LNCaP clone FGC (cell line): ENCODE measurements at regions not wholly inside any gene's neighbourhood (a gene's known extent, or its start where the extent isn't known, plus 50 kb on each side); places are given as distances from the start of the nearest gene placed in this dataset.
A peak's percentile ranks its signal among the peaks of the same experiment; 100 is the strongest.

Experiments used
- DNase-seq: peaks from one replicate; pipeline ENCODE4 v3.0.0-alpha.2; 2011; ENCODE audit warnings: low read depth
- H3K4me3 ChIP-seq: 2 replicates; pipeline ENCODE4 v1.5.1; 2011; ENCODE audit warnings: mild to moderate bottlenecking, low read depth, low read length, control low read depth
- TF ChIP-seq, protein P1 (sequence below): IDR thresholded peaks from 2 replicates; pipeline ENCODE4 v1.5.1; 2012; ENCODE audit warnings: mild to moderate bottlenecking; ENCODE audit not compliant: control insufficient read depth, insufficient read depth; ENCODE audit errors: extremely low read depth

DNA sequence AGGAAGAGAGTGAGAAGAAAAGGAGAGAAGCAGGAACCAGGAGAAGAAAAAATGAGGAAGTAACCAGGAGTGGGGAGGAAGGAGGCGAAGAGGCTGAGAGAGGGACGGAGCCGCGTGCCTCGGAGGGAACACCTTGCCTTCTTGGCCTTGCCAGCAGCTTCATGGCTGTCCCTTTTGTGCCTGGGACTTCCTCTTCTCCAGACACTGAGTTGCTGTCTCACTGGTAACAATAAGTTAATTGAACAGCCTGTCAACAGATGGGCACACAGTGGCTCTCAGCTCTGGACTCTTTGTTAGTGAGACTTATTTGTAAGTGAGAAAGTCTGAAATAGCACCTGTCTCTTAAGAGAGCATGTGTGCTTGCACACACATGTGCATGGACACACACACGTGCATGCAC is 83.2 kb downstream of the GATA3 start:
- TF ChIP-seq, protein P1, sequence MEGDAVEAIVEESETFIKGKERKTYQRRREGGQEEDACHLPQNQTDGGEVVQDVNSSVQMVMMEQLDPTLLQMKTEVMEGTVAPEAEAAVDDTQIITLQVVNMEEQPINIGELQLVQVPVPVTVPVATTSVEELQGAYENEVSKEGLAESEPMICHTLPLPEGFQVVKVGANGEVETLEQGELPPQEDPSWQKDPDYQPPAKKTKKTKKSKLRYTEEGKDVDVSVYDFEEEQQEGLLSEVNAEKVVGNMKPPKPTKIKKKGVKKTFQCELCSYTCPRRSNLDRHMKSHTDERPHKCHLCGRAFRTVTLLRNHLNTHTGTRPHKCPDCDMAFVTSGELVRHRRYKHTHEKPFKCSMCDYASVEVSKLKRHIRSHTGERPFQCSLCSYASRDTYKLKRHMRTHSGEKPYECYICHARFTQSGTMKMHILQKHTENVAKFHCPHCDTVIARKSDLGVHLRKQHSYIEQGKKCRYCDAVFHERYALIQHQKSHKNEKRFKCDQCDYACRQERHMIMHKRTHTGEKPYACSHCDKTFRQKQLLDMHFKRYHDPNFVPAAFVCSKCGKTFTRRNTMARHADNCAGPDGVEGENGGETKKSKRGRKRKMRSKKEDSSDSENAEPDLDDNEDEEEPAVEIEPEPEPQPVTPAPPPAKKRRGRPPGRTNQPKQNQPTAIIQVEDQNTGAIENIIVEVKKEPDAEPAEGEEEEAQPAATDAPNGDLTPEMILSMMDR = no peak
- H3K4me3 ChIP-seq = no peak overlapping the region
- peak; percentile 10 for DNase-seq

DNA sequence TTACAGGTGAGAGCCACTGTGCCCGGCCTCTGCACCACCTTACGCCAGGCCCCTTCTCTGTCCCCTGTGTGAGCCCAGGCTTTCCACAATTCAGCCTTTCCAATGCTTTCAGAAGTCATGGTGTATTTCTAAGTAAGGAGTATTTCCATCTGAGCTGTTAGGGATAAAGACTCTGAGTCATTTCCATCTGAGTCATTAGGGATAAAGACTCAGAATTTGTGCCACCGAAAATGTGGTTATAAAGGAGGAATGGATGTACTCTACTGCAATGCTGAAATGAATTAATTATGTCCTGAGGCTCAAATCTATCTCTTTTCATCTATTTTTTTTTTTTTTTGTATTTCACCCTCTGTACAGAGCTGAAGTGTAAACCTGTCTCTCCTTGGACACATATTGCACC is 84.0 kb downstream of the GATA3 start:
- TF ChIP-seq, protein P1 = no peak
- no peak for DNase-seq
- no peak overlapping the region for H3K4me3 ChIP-seq

DNA sequence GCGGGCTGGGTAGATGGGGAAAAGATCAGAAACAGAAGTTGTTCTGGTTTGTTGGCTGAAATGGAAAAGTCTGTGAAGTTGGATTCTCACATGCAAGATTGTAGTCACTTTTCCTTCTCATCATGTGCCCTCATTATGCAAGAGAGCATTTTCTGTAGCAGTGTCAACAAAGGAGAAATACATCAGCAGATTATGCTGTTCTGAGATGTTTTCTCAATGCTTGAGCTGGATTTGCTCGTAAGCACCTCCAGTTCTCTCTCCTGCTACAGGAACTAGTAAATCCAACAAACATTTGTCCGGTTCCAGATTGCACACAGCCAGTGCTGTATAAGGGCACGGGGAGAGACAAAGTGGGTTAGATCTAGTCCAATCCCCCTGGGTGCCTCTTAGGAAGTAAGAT is 90.0 kb downstream of the GATA3 start:
- DNase-seq = peak; percentile 70
- TF ChIP-seq, protein P1 = no peak

DNA sequence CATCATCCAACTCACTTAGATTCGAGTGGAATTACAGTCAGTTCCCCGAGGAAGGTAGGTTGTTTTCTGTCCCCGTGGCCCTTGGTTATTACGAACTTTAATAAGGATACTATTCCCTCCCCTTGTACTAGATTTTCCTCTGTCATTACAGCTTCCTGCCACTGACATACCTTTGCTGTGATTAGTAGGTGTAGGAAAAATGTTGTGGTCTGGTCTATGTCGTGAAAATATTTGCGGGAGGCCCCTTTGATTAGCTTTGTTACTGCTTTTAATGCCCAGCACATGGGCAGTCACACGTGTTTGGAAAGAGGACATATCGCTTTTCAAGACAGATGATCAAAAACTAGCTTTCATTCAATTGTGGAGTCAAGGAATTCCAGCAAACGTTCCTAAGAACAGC is 92.2 kb downstream of the GATA3 start:
- no peak overlapping the region for H3K4me3 ChIP-seq
- DNase-seq = no peak
- TF ChIP-seq, protein P1 = no peak

More for the DNA sequence above, 90.0 kb downstream of the GATA3 start:
- H3K4me3 ChIP-seq = no peak overlapping the region

DNA sequence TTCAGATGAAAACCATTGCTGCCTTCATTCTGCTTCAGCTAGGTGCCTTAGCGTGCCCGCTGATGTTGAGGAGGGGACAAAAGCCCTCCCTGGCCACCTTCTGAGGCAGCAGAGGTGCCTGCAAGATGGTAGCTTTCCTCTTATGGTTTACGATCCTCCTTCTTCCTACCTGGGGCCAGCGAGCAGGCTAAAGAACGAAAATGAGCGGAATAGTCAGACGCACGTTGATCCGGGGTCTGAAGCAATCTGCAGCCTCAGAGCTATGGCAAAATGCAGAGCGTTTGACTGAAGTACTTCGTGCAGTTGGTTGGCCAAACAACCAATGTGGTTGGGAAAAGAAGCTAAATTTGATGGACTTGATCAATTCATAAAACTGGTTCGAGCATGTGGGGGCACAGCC is 95.5 kb downstream of the GATA3 start:
- H3K4me3 ChIP-seq = no peak overlapping the region
- DNase-seq = no peak
- TF ChIP-seq, protein P1 = no peak

DNA sequence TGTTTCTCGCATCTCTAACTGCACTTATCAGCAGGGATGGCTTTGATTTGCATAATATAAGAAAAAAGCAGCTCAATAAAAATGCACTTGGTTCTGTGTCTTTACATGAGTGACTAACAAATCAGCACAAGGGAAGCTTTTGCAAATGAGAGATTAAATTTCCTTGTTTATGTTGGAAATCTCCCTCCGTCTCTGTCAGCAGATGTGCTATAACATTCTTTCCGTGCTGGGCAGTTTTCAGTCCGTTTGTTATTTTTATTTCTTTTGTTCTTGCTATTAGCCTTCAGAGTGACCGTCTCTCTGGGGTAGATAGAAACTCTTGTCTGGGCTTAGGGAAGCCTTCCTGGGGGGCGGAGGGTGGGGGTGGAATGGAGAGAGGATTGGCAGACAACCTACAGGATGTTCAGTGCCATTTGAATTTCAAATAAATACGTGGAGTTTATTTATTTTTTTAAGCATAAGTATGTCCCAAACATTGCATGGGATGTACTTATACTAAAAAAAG is 96.0 kb downstream of the GATA3 start:
- no peak for DNase-seq
- no peak overlapping the region for H3K4me3 ChIP-seq
- TF ChIP-seq, protein P1 = no peak

DNA sequence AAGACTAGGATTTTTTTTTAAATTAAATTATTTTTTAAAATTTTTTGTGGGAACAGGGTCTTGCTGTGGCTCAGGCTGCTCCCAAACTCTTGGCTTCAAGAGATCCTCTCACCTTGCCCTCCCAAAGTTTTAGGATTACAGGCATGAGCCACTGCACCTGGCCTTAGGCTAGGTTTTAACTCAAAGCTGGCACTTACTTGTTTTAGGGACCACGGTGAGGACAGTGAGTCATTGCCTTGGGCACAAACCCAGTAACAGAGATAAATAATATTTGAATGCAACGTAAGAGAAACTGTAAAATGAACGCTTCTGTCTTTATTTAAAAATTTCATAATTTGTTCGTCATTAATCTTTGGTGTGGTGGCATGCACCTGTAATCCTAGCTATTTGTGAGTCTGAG is 96.6 kb downstream of the GATA3 start:
- DNase-seq = no peak
- TF ChIP-seq, protein P1 = no peak
- H3K4me3 ChIP-seq = no peak overlapping the region
